ENCODE measurements at regions not wholly inside any gene's neighbourhood (a gene's known extent, or its start where the extent isn't known, plus 50 kb on each side); places are given as distances from the start of the nearest gene placed in this dataset.
A peak's percentile ranks its signal among the peaks of the same experiment; 100 is the strongest.

- ATAC-seq (ENCODE audit: low read depth) (no peak), DNase-seq (ENCODE audit: low spot score) (no peak)
- Histone ChIP-seq H3K27ac (ENCODE audit: poor library complexity, severe bottlenecking) (peak overlapping the region; percentile 93), H3K4me3 (ENCODE audit: severe bottlenecking) (no peak overlapping the region), H3K9me3 (ENCODE audit: severe bottlenecking) (no peaks in the 10 kb centered on the region), H3K27me3 (ENCODE audit: insufficient read depth, poor library complexity, severe bottlenecking) (no peaks in the 10 kb centered on the region), H3K4me1 (ENCODE audit: insufficient read depth, poor library complexity, severe bottlenecking) (peaks cover 26% of the 10 kb centered on the region), H3K36me3 (ENCODE audit: low read depth) (no peaks in the 10 kb centered on the region)
- TF ChIP-seq, protein P1, sequence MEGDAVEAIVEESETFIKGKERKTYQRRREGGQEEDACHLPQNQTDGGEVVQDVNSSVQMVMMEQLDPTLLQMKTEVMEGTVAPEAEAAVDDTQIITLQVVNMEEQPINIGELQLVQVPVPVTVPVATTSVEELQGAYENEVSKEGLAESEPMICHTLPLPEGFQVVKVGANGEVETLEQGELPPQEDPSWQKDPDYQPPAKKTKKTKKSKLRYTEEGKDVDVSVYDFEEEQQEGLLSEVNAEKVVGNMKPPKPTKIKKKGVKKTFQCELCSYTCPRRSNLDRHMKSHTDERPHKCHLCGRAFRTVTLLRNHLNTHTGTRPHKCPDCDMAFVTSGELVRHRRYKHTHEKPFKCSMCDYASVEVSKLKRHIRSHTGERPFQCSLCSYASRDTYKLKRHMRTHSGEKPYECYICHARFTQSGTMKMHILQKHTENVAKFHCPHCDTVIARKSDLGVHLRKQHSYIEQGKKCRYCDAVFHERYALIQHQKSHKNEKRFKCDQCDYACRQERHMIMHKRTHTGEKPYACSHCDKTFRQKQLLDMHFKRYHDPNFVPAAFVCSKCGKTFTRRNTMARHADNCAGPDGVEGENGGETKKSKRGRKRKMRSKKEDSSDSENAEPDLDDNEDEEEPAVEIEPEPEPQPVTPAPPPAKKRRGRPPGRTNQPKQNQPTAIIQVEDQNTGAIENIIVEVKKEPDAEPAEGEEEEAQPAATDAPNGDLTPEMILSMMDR (IDR thresholded peaks at IDR 0.05; ENCODE audit: poor library complexity, severe bottlenecking): no peak
These were observed 294.1 kb upstream of the FLRT2 start for GRCh38 chr14:85235868-85236267.

DNA sequence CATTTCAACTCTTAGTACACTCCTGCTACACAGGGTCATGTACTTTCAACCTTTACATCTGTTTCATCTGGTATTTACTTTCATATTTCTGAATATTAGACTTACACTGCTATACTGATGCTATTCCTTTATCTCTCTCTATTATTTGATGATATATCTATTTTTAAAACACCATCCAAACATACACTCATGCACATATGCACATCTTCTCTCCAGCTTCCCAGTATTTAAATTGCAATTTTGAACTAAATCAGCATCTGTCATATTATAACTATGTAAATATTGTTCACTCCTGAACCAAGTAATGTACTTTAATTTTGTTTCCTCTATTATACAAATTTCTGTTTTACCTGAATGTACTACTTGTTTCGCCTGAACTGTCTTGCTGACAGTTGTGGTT lies 293.6 kb upstream of the FLRT2 start:
- H3K4me3 ChIP-seq (ENCODE audit: severe bottlenecking): no peak overlapping the region
- no peaks in the 10 kb centered on the region for H3K36me3 ChIP-seq (ENCODE audit: low read depth)
- H3K4me1 ChIP-seq (ENCODE audit: insufficient read depth, poor library complexity, severe bottlenecking): peaks cover 26% of the 10 kb centered on the region
- ATAC-seq (ENCODE audit: low read depth) (no peak), DNase-seq (ENCODE audit: low spot score) (no peak)
- H3K27ac ChIP-seq (ENCODE audit: poor library complexity, severe bottlenecking): peak overlapping the region; percentile 93
- no peaks in the 10 kb centered on the region for H3K27me3 ChIP-seq (ENCODE audit: insufficient read depth, poor library complexity, severe bottlenecking)
- TF ChIP-seq, protein P1 (IDR thresholded peaks at IDR 0.05; ENCODE audit: poor library complexity, severe bottlenecking): no peak
- H3K9me3 ChIP-seq (ENCODE audit: severe bottlenecking): no peaks in the 10 kb centered on the region

DNA sequence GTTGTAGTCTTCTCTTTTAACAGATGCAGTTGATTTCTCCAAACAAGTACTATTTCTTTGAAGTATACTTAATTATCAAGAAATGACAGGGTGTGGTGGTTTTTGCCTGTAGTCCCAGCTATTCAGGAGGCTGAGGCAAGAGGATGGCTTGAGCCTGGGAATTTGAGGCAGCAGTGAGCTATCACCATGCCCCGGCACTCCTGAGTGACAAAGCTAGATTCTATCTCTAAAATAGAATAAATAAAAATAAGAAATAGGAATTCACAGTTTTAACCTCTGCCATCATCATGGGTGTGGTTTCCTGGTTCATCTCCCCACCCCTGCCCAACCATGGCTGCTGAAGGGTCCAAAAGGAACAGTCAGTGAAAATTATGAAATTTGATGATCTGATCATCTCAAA lies 290.2 kb upstream of the FLRT2 start:
- Histone ChIP-seq H3K27ac (ENCODE audit: poor library complexity, severe bottlenecking) (no peak overlapping the region), H3K36me3 (ENCODE audit: low read depth) (no peaks in the 10 kb centered on the region)
- ATAC-seq (ENCODE audit: low read depth): peak; percentile 49; the same call in 2 of the 3 replicates

GRCh38 chr14:85241022-85241855 lies 288.7 kb upstream of the FLRT2 start:
- no peaks in the 10 kb centered on the region for H3K27me3 ChIP-seq (ENCODE audit: insufficient read depth, poor library complexity, severe bottlenecking)
- H3K27ac ChIP-seq (ENCODE audit: poor library complexity, severe bottlenecking): no peak overlapping the region
- H3K4me3 ChIP-seq (ENCODE audit: severe bottlenecking): no peak overlapping the region
- TF ChIP-seq, protein P1 (IDR thresholded peaks at IDR 0.05; ENCODE audit: poor library complexity, severe bottlenecking): no peak
- H3K4me1 ChIP-seq (ENCODE audit: insufficient read depth, poor library complexity, severe bottlenecking): peaks cover 6% of the 10 kb centered on the region
- DNase-seq (ENCODE audit: low spot score) (no peak), ATAC-seq (ENCODE audit: low read depth) (no peak)
- no peaks in the 10 kb centered on the region for H3K36me3 ChIP-seq (ENCODE audit: low read depth)
- H3K9me3 ChIP-seq (ENCODE audit: severe bottlenecking): no peaks in the 10 kb centered on the region

More for the DNA sequence above, 290.2 kb upstream of the FLRT2 start:
- H3K9me3 ChIP-seq (ENCODE audit: severe bottlenecking): no peaks in the 10 kb centered on the region
- DNase-seq (ENCODE audit: low spot score): no peak
- H3K27me3 ChIP-seq (ENCODE audit: insufficient read depth, poor library complexity, severe bottlenecking): no peaks in the 10 kb centered on the region
- H3K4me1 ChIP-seq (ENCODE audit: insufficient read depth, poor library complexity, severe bottlenecking): peaks cover 11% of the 10 kb centered on the region
- H3K4me3 ChIP-seq (ENCODE audit: severe bottlenecking): no peak overlapping the region
- TF ChIP-seq, protein P1 (IDR thresholded peaks at IDR 0.05; ENCODE audit: poor library complexity, severe bottlenecking): no peak

DNA sequence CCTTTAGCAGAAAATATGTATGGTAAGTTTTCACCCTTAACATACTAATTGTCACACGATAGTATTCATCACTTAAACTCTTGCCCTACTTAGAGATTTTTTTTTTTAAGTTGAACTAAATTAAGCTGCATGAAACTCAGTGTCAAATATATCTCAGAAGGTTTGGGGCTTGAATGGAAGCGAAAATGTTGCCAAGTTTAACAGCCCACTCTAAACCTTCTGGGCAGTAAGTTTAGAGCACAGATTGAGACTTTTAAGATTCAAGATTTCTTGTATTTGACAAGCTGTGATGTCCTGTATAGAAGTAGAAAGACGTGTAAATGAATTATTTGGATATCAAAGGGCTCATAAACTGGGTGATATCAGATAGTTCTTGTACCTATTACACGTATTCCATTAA lies 287.3 kb upstream of the FLRT2 start:
- Histone ChIP-seq H3K36me3 (ENCODE audit: low read depth) (no peaks in the 10 kb centered on the region), H3K27me3 (ENCODE audit: insufficient read depth, poor library complexity, severe bottlenecking) (no peaks in the 10 kb centered on the region), H3K4me1 (ENCODE audit: insufficient read depth, poor library complexity, severe bottlenecking) (peaks cover 6% of the 10 kb centered on the region), H3K9me3 (ENCODE audit: severe bottlenecking) (no peaks in the 10 kb centered on the region), H3K27ac (ENCODE audit: poor library complexity, severe bottlenecking) (no peak overlapping the region), H3K4me3 (ENCODE audit: severe bottlenecking) (no peak overlapping the region)
- ATAC-seq (ENCODE audit: low read depth) (no peak), DNase-seq (ENCODE audit: low spot score) (no peak)
- TF ChIP-seq, protein P1 (IDR thresholded peaks at IDR 0.05; ENCODE audit: poor library complexity, severe bottlenecking): no peak

Data from RWPE2 (cell line).